NT2/D1 (cell line): ENCODE measurements at regions not wholly inside any gene's neighbourhood (a gene's known extent, or its start where the extent isn't known, plus 50 kb on each side); places are given as distances from the start of the nearest gene placed in this dataset.

ENCODE experiments used
- SUZ12 ChIP-seq: IDR thresholded peaks from 2 replicates; pipeline ENCODE4 v1.6.1; 2011; ENCODE audit not compliant: insufficient read length, insufficient read depth; ENCODE audit errors: extremely low read depth
- YY1 ChIP-seq: IDR thresholded peaks from 2 replicates; pipeline ENCODE4 v1.6.1; 2011; ENCODE audit not compliant: insufficient read length, insufficient read depth
- ZNF274 ChIP-seq: IDR thresholded peaks from 2 replicates; pipeline ENCODE4 v1.6.1; 2011; ENCODE audit warnings: mild to moderate bottlenecking, low read depth, low read length

GRCh38 chr20:6886065-6886729 lies 118.7 kb downstream of the BMP2 start:
- TF ChIP-seq YY1 (no peak), ZNF274 (no peak), SUZ12 (no peak)
